Smooth muscle cell (in vitro differentiated cells): ENCODE measurements at regions not wholly inside any gene's neighbourhood (a gene's known extent, or its start where the extent isn't known, plus 50 kb on each side); places are given as distances from the start of the nearest gene placed in this dataset.

ENCODE experiments used
- DNase-seq: peaks from one replicate; lab custom pipeline; 2025; ENCODE audit not compliant: unreplicated experiment; lab: John Stamatoyannopoulos, UW
- H2AFZ ChIP-seq: fragments of 200-600 bp; sonication (generic); 2 replicates; pipeline ENCODE4 v1.6.0; 2016; ENCODE audit warnings: antibody characterized with exemption, low read depth, mild to moderate bottlenecking
- H3F3A ChIP-seq: fragments of 200-600 bp; sonication (generic); 2 replicates; pipeline ENCODE4 v1.6.0; 2017; ENCODE audit warnings: antibody characterized with exemption, low read depth
- H3K27ac ChIP-seq: fragments of 200-600 bp; sonication (generic); 2 replicates; pipeline ENCODE4 v1.5.1; 2016; ENCODE audit warnings: low read depth, mild to moderate bottlenecking
- H3K27me3 ChIP-seq: fragments of 200-600 bp; sonication (generic); 2 replicates; pipeline ENCODE4 v1.6.1; 2016; ENCODE audit warnings: low read depth, mild to moderate bottlenecking
- H3K36me3 ChIP-seq: fragments of 200-600 bp; sonication (generic); 2 replicates; pipeline ENCODE4 v1.5.1; 2016; ENCODE audit warnings: low read depth
- H3K4me1 ChIP-seq: fragments of 200-600 bp; sonication (generic); 2 replicates; pipeline ENCODE4 v1.5.1; 2016; ENCODE audit warnings: low read depth
- H3K4me2 ChIP-seq: fragments of 200-600 bp; sonication (generic); 2 replicates; pipeline ENCODE4 v1.6.0; 2016; ENCODE audit warnings: mild to moderate bottlenecking
- H3K4me3 ChIP-seq: fragments of 200-600 bp; sonication (generic); 2 replicates; pipeline ENCODE4 v1.5.1; 2016; ENCODE audit warnings: mild to moderate bottlenecking
- H3K79me2 ChIP-seq: fragments of 200-600 bp; sonication (generic); 2 replicates; pipeline ENCODE4 v1.6.0; 2016; ENCODE audit warnings: low read depth, mild to moderate bottlenecking
- H3K9ac ChIP-seq: fragments of 200-600 bp; sonication (generic); 2 replicates; pipeline ENCODE4 v1.6.0; 2016; ENCODE audit warnings: low read depth
- H3K9me3 ChIP-seq: fragments of 200-600 bp; sonication (generic); replicated peaks from 2 replicates; pipeline ENCODE4 v1.5.1; 2016; ENCODE audit warnings: low read depth
- H4K20me1 ChIP-seq: fragments of 200-600 bp; sonication (generic); 2 replicates; pipeline ENCODE4 v1.6.0; 2016; ENCODE audit warnings: low read depth
- CTCF ChIP-seq: fragments of 200-600 bp; sonication (generic); IDR thresholded peaks from 2 replicates; pipeline ENCODE4 v1.5.1; 2017; ENCODE audit warnings: borderline replicate concordance, mild to moderate bottlenecking, antibody characterized with exemption; ENCODE audit not compliant: insufficient read depth, poor library complexity, severe bottlenecking
- WGBS: methylation state at CpG from one replicate; pipeline ENCODE4 v1.1.7; 2016; ENCODE audit warnings: low lambda C conversion rate; 5-methylcytosine and 5-hydroxymethylcytosine counted together

- H3K9ac ChIP-seq, result no peak overlapping the region
- no peaks in the 10 kb centered on the region for H3K4me1 ChIP-seq
- no peak for TF ChIP-seq CTCF
- DNase-seq, result no peak
- no peak overlapping the region for H3K4me3 ChIP-seq
- H3K9me3 ChIP-seq, result peaks cover 4% of the 10 kb centered on the region
- no peak overlapping the region for H2AFZ ChIP-seq
- no peaks in the 10 kb centered on the region for H3K79me2 ChIP-seq
- H3K36me3 ChIP-seq, result no peaks in the 10 kb centered on the region
- H4K20me1 ChIP-seq, result no peaks in the 10 kb centered on the region
- WGBS, result 81% methylated on average over 21 of the region's 21 CpGs
- H3F3A ChIP-seq, result no peaks in the 10 kb centered on the region
- H3K4me2 ChIP-seq, result no peak overlapping the region
- H3K27ac ChIP-seq, result no peak overlapping the region
- H3K27me3 ChIP-seq, result no peaks in the 10 kb centered on the region
Measured at GRCh38 chr15:25176991-25177954, 222.5 kb downstream of the SNRPN start.

- no peak overlapping the region for H3K4me3 ChIP-seq
- H3K9me3 ChIP-seq, result peaks cover 4% of the 10 kb centered on the region
- no peak overlapping the region for H2AFZ ChIP-seq
- TF ChIP-seq CTCF, result no peak
- no peak overlapping the region for H3K4me2 ChIP-seq
- no peaks in the 10 kb centered on the region for H3K79me2 ChIP-seq
- H4K20me1 ChIP-seq, result no peaks in the 10 kb centered on the region
- H3K4me1 ChIP-seq, result no peaks in the 10 kb centered on the region
- H3F3A ChIP-seq, result no peaks in the 10 kb centered on the region
- WGBS, result 82% methylated on average over 11 of the region's 11 CpGs
- no peaks in the 10 kb centered on the region for H3K27me3 ChIP-seq
- H3K9ac ChIP-seq, result no peak overlapping the region
- DNase-seq, result no peak
- H3K36me3 ChIP-seq, result no peaks in the 10 kb centered on the region
- no peak overlapping the region for H3K27ac ChIP-seq
Measured at GRCh38 chr15:25177955-25178801, 223.4 kb downstream of the SNRPN start.

GRCh38 chr15:25178835-25179672 is 224.3 kb downstream of the SNRPN start:
- peaks cover 4% of the 10 kb centered on the region for H3K9me3 ChIP-seq
- H3K9ac ChIP-seq, result no peak overlapping the region
- no peak overlapping the region for H3K27ac ChIP-seq
- no peaks in the 10 kb centered on the region for H3K27me3 ChIP-seq
- H3K79me2 ChIP-seq, result no peaks in the 10 kb centered on the region
- TF ChIP-seq CTCF, result no peak
- no peak overlapping the region for H3K4me2 ChIP-seq
- H3K4me3 ChIP-seq, result no peak overlapping the region
- H2AFZ ChIP-seq, result no peak overlapping the region
- 82% methylated on average over 17 of the region's 17 CpGs for WGBS
- no peaks in the 10 kb centered on the region for H3K4me1 ChIP-seq
- DNase-seq, result no peak
- no peaks in the 10 kb centered on the region for H3F3A ChIP-seq
- H4K20me1 ChIP-seq, result no peaks in the 10 kb centered on the region
- H3K36me3 ChIP-seq, result no peaks in the 10 kb centered on the region
